GM19328 (cell line): ENCODE measurements at regions not wholly inside any gene's neighbourhood (a gene's known extent, or its start where the extent isn't known, plus 50 kb on each side); places are given as distances from the start of the nearest gene placed in this dataset.
"Not testable (repeated sequence)": the region's sequence is repeated elsewhere in the genome, so short reads cannot be mapped to it uniquely, and the experiment has no call there.

Experiments used
- ATAC-seq: cut with Tn5 transposase; IDR thresholded peaks from one replicate; pipeline ENCODE4 v1.9.1; 2021; ENCODE audit warnings: mild to moderate bottlenecking, moderate library complexity; ENCODE audit not compliant: unreplicated experiment

GRCh38 chr6:113662688-113663333, 194.3 kb upstream of the MARCKS start:
- ATAC-seq = peak; percentile 57

- no peak for ATAC-seq
Observed at GRCh38 chr6:113664909-113665308, 192.2 kb upstream of the MARCKS start.

- no peak for ATAC-seq
Observed at GRCh38 chr6:113668641-113669408, 188.3 kb upstream of the MARCKS start.

- no peak for ATAC-seq
Observed at GRCh38 chr6:113669606-113670005, 187.5 kb upstream of the MARCKS start.

GRCh38 chr6:113671421-113671820, 185.7 kb upstream of the MARCKS start:
- ATAC-seq = no peak

GRCh38 chr6:113672491-113673149, 184.5 kb upstream of the MARCKS start:
- ATAC-seq = no peak

- ATAC-seq = no peak
Observed at GRCh38 chr6:113674075-113674474, 183.1 kb upstream of the MARCKS start.

- no peak for ATAC-seq
Observed at GRCh38 chr6:113676057-113676456, 181.1 kb upstream of the MARCKS start.

GRCh38 chr6:113676968-113677367, 180.2 kb upstream of the MARCKS start:
- no peak for ATAC-seq

- ATAC-seq = no peak
Observed at GRCh38 chr6:113679051-113679450, 178.1 kb upstream of the MARCKS start.

- ATAC-seq = no peak
Observed at GRCh38 chr6:113680301-113680700, 176.8 kb upstream of the MARCKS start.

- ATAC-seq = no peak
Observed at GRCh38 chr6:113683968-113684367, 173.2 kb upstream of the MARCKS start.

GRCh38 chr6:113684382-113684901, 172.7 kb upstream of the MARCKS start:
- ATAC-seq = no peak

- ATAC-seq = no peak
Observed at GRCh38 chr6:113686049-113686448, 171.1 kb upstream of the MARCKS start.

- ATAC-seq = not testable (repeated sequence)
Observed at GRCh38 chr6:113689620-113690019, 167.5 kb upstream of the MARCKS start.

GRCh38 chr6:113690281-113691259, 166.6 kb upstream of the MARCKS start:
- peak; percentile 54 for ATAC-seq

- no peak for ATAC-seq
Observed at GRCh38 chr6:113691260-113691656, 165.9 kb upstream of the MARCKS start.

- no peak for ATAC-seq
Observed at GRCh38 chr6:113693851-113694250, 163.3 kb upstream of the MARCKS start.

- no peak for ATAC-seq
Observed at GRCh38 chr6:113694278-113695077, 162.7 kb upstream of the MARCKS start.

GRCh38 chr6:113695516-113695915, 161.6 kb upstream of the MARCKS start:
- no peak for ATAC-seq
